ENCODE measurements at regions not wholly inside any gene's neighbourhood (a gene's known extent, or its start where the extent isn't known, plus 50 kb on each side); places are given as distances from the start of the nearest gene placed in this dataset.

DNA sequence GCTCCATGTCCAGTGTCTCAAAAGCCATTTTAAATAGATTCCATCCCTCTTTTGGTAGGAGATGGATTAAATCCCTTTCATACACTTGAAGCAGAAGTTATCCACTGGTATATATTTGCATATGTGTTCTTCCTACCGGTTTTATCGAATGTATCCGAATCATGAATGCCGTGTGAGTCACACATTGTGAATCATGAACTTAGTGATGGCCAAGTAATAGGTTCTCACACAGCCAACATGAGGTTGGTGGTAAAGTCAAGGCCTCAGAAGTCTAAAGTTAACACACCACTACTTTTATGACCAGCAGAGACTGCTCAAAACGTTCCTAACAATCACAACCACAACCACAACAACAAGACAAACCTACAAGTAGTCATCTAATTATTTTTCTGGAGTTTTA is 345.5 kb downstream of the THBS2 start:
- Histone ChIP-seq H3K9me3 (ENCODE audit: control insufficient read depth, low read length) (no peaks in the 10 kb centered on the region), H3K27ac (ENCODE audit: insufficient read depth, low read length, poor library complexity, severe bottlenecking) (no peak overlapping the region)

DNA sequence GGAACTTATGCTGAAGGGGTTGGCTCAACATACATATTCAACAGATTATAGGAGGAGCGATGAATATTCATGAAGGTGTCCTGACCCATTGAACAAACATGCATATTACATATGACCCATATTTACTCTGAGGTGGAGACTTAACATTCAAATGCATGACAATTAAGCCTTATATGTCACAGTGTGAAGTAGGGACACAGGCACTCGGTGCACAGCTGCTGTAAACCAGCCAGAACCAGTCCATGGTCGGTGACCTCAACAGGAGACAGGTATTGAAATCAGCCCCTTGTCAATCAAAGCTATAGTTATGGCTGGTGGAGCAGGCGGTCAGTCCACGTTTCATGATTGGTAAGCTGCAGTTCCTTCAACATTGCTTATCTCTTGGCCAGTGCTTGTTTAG is 347.3 kb downstream of the THBS2 start:
- DNase-seq = no peak
- Histone ChIP-seq H3K9me3 (ENCODE audit: control insufficient read depth, low read length) (no peaks in the 10 kb centered on the region), H3K4me1 (ENCODE audit: control insufficient read depth, insufficient read depth, low read length, poor library complexity, severe bottlenecking) (no peaks in the 10 kb centered on the region), H3K4me3 (ENCODE audit: insufficient read depth, low read depth, low read length, poor library complexity, severe bottlenecking) (no peak overlapping the region), H3K36me3 (ENCODE audit: control insufficient read depth, insufficient read depth, low read length) (no peaks in the 10 kb centered on the region), H3K27me3 (replicated peaks; ENCODE audit: control insufficient read depth, insufficient read depth, low read length, poor library complexity, severe bottlenecking) (no peaks in the 10 kb centered on the region), H3K27ac (ENCODE audit: insufficient read depth, low read length, poor library complexity, severe bottlenecking) (no peak overlapping the region)

More for the DNA sequence above, 345.5 kb downstream of the THBS2 start:
- H3K36me3 ChIP-seq (ENCODE audit: control insufficient read depth, insufficient read depth, low read length) = no peaks in the 10 kb centered on the region
- H3K4me1 ChIP-seq (ENCODE audit: control insufficient read depth, insufficient read depth, low read length, poor library complexity, severe bottlenecking) = no peaks in the 10 kb centered on the region
- no peaks in the 10 kb centered on the region for H3K27me3 ChIP-seq (replicated peaks; ENCODE audit: control insufficient read depth, insufficient read depth, low read length, poor library complexity, severe bottlenecking)
- H3K4me3 ChIP-seq (ENCODE audit: insufficient read depth, low read depth, low read length, poor library complexity, severe bottlenecking) = no peak overlapping the region
- DNase-seq = no peak

DNA sequence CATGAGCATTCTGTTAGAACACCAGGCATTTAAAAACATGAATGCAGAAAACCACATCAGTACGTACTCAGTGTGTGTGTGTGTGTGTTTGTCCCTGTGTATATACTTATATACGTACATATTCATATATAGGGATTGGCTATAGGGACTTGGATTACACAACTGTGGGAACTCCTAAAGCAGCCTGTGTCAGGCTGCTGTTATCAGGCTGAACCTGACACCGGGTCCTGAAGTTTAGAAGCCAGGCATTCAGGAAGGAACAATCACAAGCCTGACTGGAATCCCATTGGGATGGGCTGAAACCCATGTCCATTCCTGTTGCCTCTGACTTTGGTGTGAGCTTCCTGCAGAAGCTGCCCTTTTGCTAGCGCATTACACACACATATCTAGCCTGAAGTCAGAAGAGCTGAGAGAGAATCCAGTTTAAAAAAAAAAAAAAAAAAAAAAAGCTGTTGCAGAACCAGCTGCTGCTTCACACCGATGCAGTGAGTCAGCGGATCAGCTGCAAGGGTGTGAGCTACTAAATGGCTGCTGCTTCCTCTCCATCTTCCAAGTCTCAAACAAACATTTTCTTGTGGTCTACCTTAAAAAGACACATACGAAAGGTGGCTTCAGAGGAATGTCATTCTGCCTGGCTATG is 348.1 kb downstream of the THBS2 start:
- no peaks in the 10 kb centered on the region for H3K9me3 ChIP-seq (ENCODE audit: control insufficient read depth, low read length)
- no peaks in the 10 kb centered on the region for H3K4me1 ChIP-seq (ENCODE audit: control insufficient read depth, insufficient read depth, low read length, poor library complexity, severe bottlenecking)
- no peak overlapping the region for H3K4me3 ChIP-seq (ENCODE audit: insufficient read depth, low read depth, low read length, poor library complexity, severe bottlenecking)
- no peaks in the 10 kb centered on the region for H3K27me3 ChIP-seq (replicated peaks; ENCODE audit: control insufficient read depth, insufficient read depth, low read length, poor library complexity, severe bottlenecking)
- H3K27ac ChIP-seq (ENCODE audit: insufficient read depth, low read length, poor library complexity, severe bottlenecking) = no peak overlapping the region
- no peak for DNase-seq
- H3K36me3 ChIP-seq (ENCODE audit: control insufficient read depth, insufficient read depth, low read length) = no peaks in the 10 kb centered on the region

GRCh38 chr6:168903613-168904345 is 349.9 kb downstream of the THBS2 start:
- DNase-seq = no peak
- Histone ChIP-seq H3K4me1 (ENCODE audit: control insufficient read depth, insufficient read depth, low read length, poor library complexity, severe bottlenecking) (no peaks in the 10 kb centered on the region), H3K4me3 (ENCODE audit: insufficient read depth, low read depth, low read length, poor library complexity, severe bottlenecking) (no peak overlapping the region), H3K36me3 (ENCODE audit: control insufficient read depth, insufficient read depth, low read length) (no peaks in the 10 kb centered on the region), H3K27me3 (replicated peaks; ENCODE audit: control insufficient read depth, insufficient read depth, low read length, poor library complexity, severe bottlenecking) (no peaks in the 10 kb centered on the region), H3K27ac (ENCODE audit: insufficient read depth, low read length, poor library complexity, severe bottlenecking) (no peak overlapping the region), H3K9me3 (ENCODE audit: control insufficient read depth, low read length) (no peaks in the 10 kb centered on the region)

- Histone ChIP-seq H3K36me3 (ENCODE audit: control insufficient read depth, insufficient read depth, low read length) (no peaks in the 10 kb centered on the region), H3K4me3 (ENCODE audit: insufficient read depth, low read depth, low read length, poor library complexity, severe bottlenecking) (no peak overlapping the region), H3K27ac (ENCODE audit: insufficient read depth, low read length, poor library complexity, severe bottlenecking) (no peak overlapping the region), H3K9me3 (ENCODE audit: control insufficient read depth, low read length) (no peaks in the 10 kb centered on the region), H3K27me3 (replicated peaks; ENCODE audit: control insufficient read depth, insufficient read depth, low read length, poor library complexity, severe bottlenecking) (no peaks in the 10 kb centered on the region), H3K4me1 (ENCODE audit: control insufficient read depth, insufficient read depth, low read length, poor library complexity, severe bottlenecking) (no peaks in the 10 kb centered on the region)
- no peak for DNase-seq
These were observed 351.6 kb downstream of the THBS2 start for GRCh38 chr6:168902075-168902474.

GRCh38 chr6:168901076-168901475 is 352.6 kb downstream of the THBS2 start:
- DNase-seq = no peak
- Histone ChIP-seq H3K9me3 (ENCODE audit: control insufficient read depth, low read length) (no peaks in the 10 kb centered on the region), H3K36me3 (ENCODE audit: control insufficient read depth, insufficient read depth, low read length) (no peaks in the 10 kb centered on the region), H3K4me3 (ENCODE audit: insufficient read depth, low read depth, low read length, poor library complexity, severe bottlenecking) (no peak overlapping the region), H3K27me3 (replicated peaks; ENCODE audit: control insufficient read depth, insufficient read depth, low read length, poor library complexity, severe bottlenecking) (no peaks in the 10 kb centered on the region), H3K4me1 (ENCODE audit: control insufficient read depth, insufficient read depth, low read length, poor library complexity, severe bottlenecking) (no peaks in the 10 kb centered on the region), H3K27ac (ENCODE audit: insufficient read depth, low read length, poor library complexity, severe bottlenecking) (no peak overlapping the region)

GRCh38 chr6:168896321-168896720 is 357.3 kb downstream of the THBS2 start:
- no peak for DNase-seq
- Histone ChIP-seq H3K4me1 (ENCODE audit: control insufficient read depth, insufficient read depth, low read length, poor library complexity, severe bottlenecking) (peaks cover 6% of the 10 kb centered on the region), H3K27ac (ENCODE audit: insufficient read depth, low read length, poor library complexity, severe bottlenecking) (no peak overlapping the region), H3K36me3 (ENCODE audit: control insufficient read depth, insufficient read depth, low read length) (no peaks in the 10 kb centered on the region), H3K9me3 (ENCODE audit: control insufficient read depth, low read length) (no peaks in the 10 kb centered on the region), H3K27me3 (replicated peaks; ENCODE audit: control insufficient read depth, insufficient read depth, low read length, poor library complexity, severe bottlenecking) (no peaks in the 10 kb centered on the region), H3K4me3 (ENCODE audit: insufficient read depth, low read depth, low read length, poor library complexity, severe bottlenecking) (no peak overlapping the region)

DNA sequence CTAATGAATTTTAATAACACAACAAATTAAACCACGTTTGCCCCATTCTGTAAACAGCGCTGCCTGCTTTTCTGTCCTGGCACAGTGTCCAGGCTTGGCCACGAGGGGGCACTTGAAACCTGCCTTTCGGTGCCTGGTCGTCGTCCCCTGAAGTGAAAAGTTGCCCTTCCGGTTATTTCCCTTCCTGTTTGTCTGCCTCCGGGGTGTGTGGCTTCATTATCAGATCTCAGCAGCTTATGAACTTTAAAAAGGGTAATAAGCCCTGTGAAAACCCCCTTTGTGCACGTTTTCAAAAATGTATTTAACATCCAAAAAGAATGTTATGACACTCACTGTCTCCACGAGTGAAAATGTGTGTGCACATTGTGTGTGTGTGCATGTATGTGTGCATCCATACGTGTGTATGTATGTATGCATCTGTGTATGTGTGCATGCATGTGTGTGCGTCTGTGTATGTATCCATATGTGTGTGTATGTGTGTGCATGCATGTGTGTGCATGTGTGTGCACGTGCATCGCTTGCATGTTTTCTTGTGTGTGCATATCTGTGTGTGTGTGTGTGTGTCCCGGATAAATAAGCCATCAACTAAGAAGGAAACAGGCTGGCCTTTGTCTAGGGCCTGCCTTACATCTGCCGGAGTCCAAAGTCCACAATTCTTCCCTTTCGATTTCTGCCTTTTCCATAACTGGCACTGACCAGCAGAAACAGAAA is 358.4 kb downstream of the THBS2 start:
- Histone ChIP-seq H3K4me1 (ENCODE audit: control insufficient read depth, insufficient read depth, low read length, poor library complexity, severe bottlenecking) (peaks cover 6% of the 10 kb centered on the region), H3K27me3 (replicated peaks; ENCODE audit: control insufficient read depth, insufficient read depth, low read length, poor library complexity, severe bottlenecking) (no peaks in the 10 kb centered on the region), H3K27ac (ENCODE audit: insufficient read depth, low read length, poor library complexity, severe bottlenecking) (no peak overlapping the region), H3K4me3 (ENCODE audit: insufficient read depth, low read depth, low read length, poor library complexity, severe bottlenecking) (no peak overlapping the region), H3K9me3 (ENCODE audit: control insufficient read depth, low read length) (no peaks in the 10 kb centered on the region), H3K36me3 (ENCODE audit: control insufficient read depth, insufficient read depth, low read length) (no peaks in the 10 kb centered on the region)
- DNase-seq = peak; percentile 37 to 53 (median 47)

DNA sequence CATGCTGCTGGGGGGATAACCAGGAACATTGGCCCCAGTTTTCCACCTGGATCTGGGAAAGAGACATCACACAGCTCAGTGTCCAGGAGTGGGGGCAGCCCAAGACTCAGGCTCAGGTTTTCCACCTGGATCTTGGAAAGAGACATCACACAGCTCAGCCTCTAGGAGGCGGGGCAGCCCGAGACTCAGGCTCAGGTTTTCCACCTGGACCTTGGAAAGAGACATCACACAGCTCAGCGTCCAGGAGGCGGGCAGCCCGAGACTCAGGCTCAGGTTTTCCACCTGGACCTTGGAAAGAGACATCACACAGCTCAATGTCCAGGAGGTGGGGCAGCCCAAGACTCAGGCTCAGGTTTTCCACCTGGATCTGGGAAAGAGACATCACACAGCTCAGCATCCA is 361.6 kb downstream of the THBS2 start:
- H3K27me3 ChIP-seq (replicated peaks; ENCODE audit: control insufficient read depth, insufficient read depth, low read length, poor library complexity, severe bottlenecking) = no peaks in the 10 kb centered on the region
- DNase-seq = no peak
- H3K27ac ChIP-seq (ENCODE audit: insufficient read depth, low read length, poor library complexity, severe bottlenecking) = no peak overlapping the region
- H3K4me1 ChIP-seq (ENCODE audit: control insufficient read depth, insufficient read depth, low read length, poor library complexity, severe bottlenecking) = peaks cover 6% of the 10 kb centered on the region
- H3K4me3 ChIP-seq (ENCODE audit: insufficient read depth, low read depth, low read length, poor library complexity, severe bottlenecking) = no peak overlapping the region
- no peaks in the 10 kb centered on the region for H3K36me3 ChIP-seq (ENCODE audit: control insufficient read depth, insufficient read depth, low read length)
- no peaks in the 10 kb centered on the region for H3K9me3 ChIP-seq (ENCODE audit: control insufficient read depth, low read length)

DNA sequence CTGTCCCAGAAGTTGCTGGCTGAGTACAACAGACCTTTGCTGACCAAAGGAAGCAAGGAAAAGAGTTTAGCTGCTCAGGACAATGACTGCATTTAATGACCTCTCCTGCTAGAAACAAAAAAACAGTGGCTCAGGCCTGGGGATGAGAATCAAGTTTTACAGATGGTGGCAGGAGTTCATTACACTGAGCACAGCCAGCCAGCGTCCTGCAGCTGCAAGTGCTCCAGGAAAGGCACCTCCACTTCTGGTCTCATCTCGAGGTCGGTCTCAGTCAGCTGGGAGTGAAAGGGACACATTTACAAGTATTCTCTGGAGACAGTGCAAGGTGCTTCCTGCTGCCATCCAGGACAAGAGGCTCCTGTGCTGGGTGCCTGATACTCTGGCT is 362.7 kb downstream of the THBS2 start:
- Histone ChIP-seq H3K36me3 (ENCODE audit: control insufficient read depth, insufficient read depth, low read length) (no peaks in the 10 kb centered on the region), H3K4me1 (ENCODE audit: control insufficient read depth, insufficient read depth, low read length, poor library complexity, severe bottlenecking) (peaks cover 6% of the 10 kb centered on the region), H3K27ac (ENCODE audit: insufficient read depth, low read length, poor library complexity, severe bottlenecking) (no peak overlapping the region), H3K4me3 (ENCODE audit: insufficient read depth, low read depth, low read length, poor library complexity, severe bottlenecking) (no peak overlapping the region), H3K9me3 (ENCODE audit: control insufficient read depth, low read length) (no peaks in the 10 kb centered on the region), H3K27me3 (replicated peaks; ENCODE audit: control insufficient read depth, insufficient read depth, low read length, poor library complexity, severe bottlenecking) (no peaks in the 10 kb centered on the region)
- no peak for DNase-seq

Measured in effector memory CD4-positive, alpha-beta T cell (primary cell).